ENCODE measurements at regions not wholly inside any gene's neighbourhood (a gene's known extent, or its start where the extent isn't known, plus 50 kb on each side); places are given as distances from the start of the nearest gene placed in this dataset.

- DNase-seq (no peak), ATAC-seq (no peak)
- Mint-ChIP-seq H3K4me3 (no peak overlapping the region), H3K36me3 (ENCODE audit: low read depth) (peaks cover 14% of the 10 kb centered on the region), H3K9me3 (peaks cover 35% of the 10 kb centered on the region), H3K27me3 (no peaks in the 10 kb centered on the region), H3K27ac (no peak overlapping the region), H3K4me1 (ENCODE audit: low read depth) (peaks cover 2% of the 10 kb centered on the region)
- no peak for TF ChIP-seq CTCF (IDR thresholded peaks at IDR 0.05)
- CTCF ChIA-PET, result interaction anchor here (0.7 to 1.6 kb wide), 2 partner anchors 45 to 46 kb away, joined by 3 to 6 read pairs; no protein-coding TSS in a partner anchor
- POLR2A ChIA-PET, result no interaction called here
- intact Hi-C loops (cut with micrococcal nuclease), result no loop called here
Observed at GRCh38 chr10:6356280-6356793, 153.6 kb downstream of the PFKFB3 start.

- Mint-ChIP-seq H3K27ac (no peak overlapping the region), H3K36me3 (ENCODE audit: low read depth) (peaks cover 10% of the 10 kb centered on the region), H3K4me3 (no peak overlapping the region), H3K4me1 (ENCODE audit: low read depth) (no peaks in the 10 kb centered on the region), H3K27me3 (no peaks in the 10 kb centered on the region), H3K9me3 (peaks cover 21% of the 10 kb centered on the region)
- no peak for ATAC-seq
- no peak for TF ChIP-seq CTCF (IDR thresholded peaks at IDR 0.05)
- intact Hi-C loops (cut with micrococcal nuclease), result no loop called here
- ChIA-PET CTCF (interaction anchor here (1.3 to 1.6 kb wide), 2 partner anchors 9 to 40 kb away, joined by 3 to 11 read pairs; no protein-coding TSS in a partner anchor), POLR2A (interaction anchor here (1.7 to 2.3 kb wide), 2 partner anchors 13 kb away, joined by 4 to 9 read pairs; no protein-coding TSS in a partner anchor)
- DNase-seq, result no peak
Observed at GRCh38 chr10:6361869-6362268, 159.1 kb downstream of the PFKFB3 start.

GRCh38 chr10:6362879-6363278, 160.1 kb downstream of the PFKFB3 start:
- Mint-ChIP-seq H3K36me3 (ENCODE audit: low read depth) (peaks cover 7% of the 10 kb centered on the region), H3K27ac (no peak overlapping the region), H3K9me3 (peaks cover 19% of the 10 kb centered on the region), H3K27me3 (no peaks in the 10 kb centered on the region), H3K4me3 (no peak overlapping the region), H3K4me1 (ENCODE audit: low read depth) (no peaks in the 10 kb centered on the region)
- DNase-seq (no peak), ATAC-seq (no peak)
- POLR2A ChIA-PET, result interaction anchor here (1.7 kb wide), 1 partner anchor 14 kb away, joined by 4 read pairs; no protein-coding TSS in a partner anchor
- intact Hi-C loops (cut with micrococcal nuclease), result no loop called here
- no peak for TF ChIP-seq CTCF (IDR thresholded peaks at IDR 0.05)
- CTCF ChIA-PET, result interaction anchor here (1.1 to 2.3 kb wide), 2 partner anchors 13 to 39 kb away, joined by 3 to 7 read pairs; no protein-coding TSS in a partner anchor

- intact Hi-C loops (cut with micrococcal nuclease), result no loop called here
- no peak for ATAC-seq
- Mint-ChIP-seq H3K9me3 (peaks cover 15% of the 10 kb centered on the region), H3K36me3 (ENCODE audit: low read depth) (peaks cover 7% of the 10 kb centered on the region), H3K27me3 (no peaks in the 10 kb centered on the region), H3K4me3 (no peak overlapping the region), H3K27ac (no peak overlapping the region), H3K4me1 (ENCODE audit: low read depth) (no peaks in the 10 kb centered on the region)
- ChIA-PET CTCF (interaction anchor here (1.1 to 2.3 kb wide), 2 partner anchors 14 to 38 kb away, joined by 3 to 7 read pairs; no protein-coding TSS in a partner anchor), POLR2A (interaction anchor here (1.7 kb wide), 1 partner anchor 15 kb away, joined by 4 read pairs; no protein-coding TSS in a partner anchor)
- no peak for TF ChIP-seq CTCF (IDR thresholded peaks at IDR 0.05)
- DNase-seq, result no peak
Observed at GRCh38 chr10:6363511-6363910, 160.8 kb downstream of the PFKFB3 start.

GRCh38 chr10:6364283-6364682, 161.6 kb downstream of the PFKFB3 start:
- Mint-ChIP-seq H3K9me3 (peaks cover 10% of the 10 kb centered on the region), H3K27ac (no peak overlapping the region), H3K27me3 (no peaks in the 10 kb centered on the region), H3K4me1 (ENCODE audit: low read depth) (no peaks in the 10 kb centered on the region), H3K36me3 (ENCODE audit: low read depth) (peaks cover 5% of the 10 kb centered on the region), H3K4me3 (no peak overlapping the region)
- no peak for DNase-seq
- ChIA-PET CTCF (interaction anchor here (1.1 to 2.3 kb wide), 5 partner anchors 13 to 37 kb away, joined by 3 to 8 read pairs (median 5); no protein-coding TSS in a partner anchor), POLR2A (interaction anchor here (1.2 to 1.7 kb wide), 3 partner anchors 15 to 101 kb away, joined by 3 read pairs; no protein-coding TSS in a partner anchor)
- intact Hi-C loops (cut with micrococcal nuclease), result no loop called here
- ATAC-seq, result no peak
- TF ChIP-seq CTCF (IDR thresholded peaks at IDR 0.05), result no peak

Measured in activated CD8-positive, alpha-beta T cell treated with anti-CD3 and anti-CD28 coated beads for 36 hours (primary cell).